HEK293 (cell line): ENCODE measurements at regions not wholly inside any gene's neighbourhood (a gene's known extent, or its start where the extent isn't known, plus 50 kb on each side); places are given as distances from the start of the nearest gene placed in this dataset.

ENCODE experiments used
- CTCF ChIP-seq: fragments of 450-650 bp; formaldehyde crosslinking; IDR thresholded peaks from 2 replicates; pipeline ENCODE4 v1.5.1; 2016; ENCODE audit warnings: missing biosample characterization, missing genetic modification characterization
- PRDM4 ChIP-seq: fragments of 450-650 bp; formaldehyde crosslinking; IDR thresholded peaks from 2 replicates; pipeline ENCODE4 v1.5.1; 2017; ENCODE audit warnings: missing biosample characterization, missing genetic modification characterization
- TCF7L2 ChIP-seq: IDR thresholded peaks from 2 replicates; pipeline ENCODE4 v1.6.1; 2011; ENCODE audit warnings: low read depth, mild to moderate bottlenecking, inconsistent platforms, low read length, moderate library complexity, borderline replicate concordance
- ZBTB44 ChIP-seq: fragments of 450-650 bp; IDR thresholded peaks from 2 replicates; pipeline ENCODE4 v1.5.1; 2018; ENCODE audit warnings: missing biosample characterization, mild to moderate bottlenecking, missing genetic modification characterization
- ZNF121 ChIP-seq: fragments of 450-650 bp; formaldehyde crosslinking; IDR thresholded peaks from 2 replicates; pipeline ENCODE4 v1.5.1; 2016; ENCODE audit warnings: missing biosample characterization, missing genetic modification characterization
- ZNF155 ChIP-seq: fragments of 450-650 bp; formaldehyde crosslinking; IDR thresholded peaks from 2 replicates; pipeline ENCODE4 v1.5.1; 2016; ENCODE audit warnings: missing biosample characterization, missing genetic modification characterization
- ZNF169 ChIP-seq: fragments of 450-650 bp; formaldehyde crosslinking; IDR thresholded peaks from 2 replicates; pipeline ENCODE4 v1.5.1; 2016; ENCODE audit warnings: missing biosample characterization, missing genetic modification characterization
- ZNF18 ChIP-seq: fragments of 450-650 bp; formaldehyde crosslinking; IDR thresholded peaks from 2 replicates; pipeline ENCODE4 v1.5.1; 2016; ENCODE audit warnings: missing biosample characterization, missing genetic modification characterization
- ZNF274 ChIP-seq, 2 experiments: fragments of 200-500 bp in 1 of 2; fragments of 450-650 bp in 1 of 2; sonication (Bioruptor generic) in 1 of 2; formaldehyde crosslinking in 1 of 2; IDR thresholded peaks; 2 replicates each; pipeline versions ENCODE4 v1.5.1 to v1.6.1; 2014 to 2016; ENCODE audit warnings: borderline replicate concordance in 1 of 2, inconsistent platforms in 1 of 2, low read length in 1 of 2, missing biosample characterization in 1 of 2, missing genetic modification characterization in 1 of 2
- ZNF292 ChIP-seq: fragments of 450-650 bp; formaldehyde crosslinking; IDR thresholded peaks from 2 replicates; pipeline ENCODE4 v1.5.1; 2016; ENCODE audit warnings: low read depth, missing biosample characterization, missing genetic modification characterization, borderline replicate concordance
- ZNF362 ChIP-seq: fragments of 450-650 bp; formaldehyde crosslinking; IDR thresholded peaks from 2 replicates; pipeline ENCODE4 v1.5.1; 2016; ENCODE audit warnings: missing biosample characterization, missing genetic modification characterization
- ZNF48 ChIP-seq: fragments of 450-650 bp; formaldehyde crosslinking; IDR thresholded peaks from 2 replicates; pipeline ENCODE4 v1.5.1; 2016; ENCODE audit warnings: missing biosample characterization, missing genetic modification characterization
- ZNF521 ChIP-seq: fragments of 450-650 bp; formaldehyde crosslinking; IDR thresholded peaks from 2 replicates; pipeline ENCODE4 v1.5.1; 2017; ENCODE audit warnings: missing biosample characterization, mild to moderate bottlenecking, missing genetic modification characterization
- ZSCAN16 ChIP-seq: fragments of 450-650 bp; formaldehyde crosslinking; IDR thresholded peaks from 2 replicates; pipeline ENCODE4 v1.5.1; 2016; ENCODE audit warnings: missing biosample characterization, missing genetic modification characterization

GRCh38 chr12:105935106-105935505 lies 203.6 kb downstream of the NUAK1 start:
- TF ChIP-seq ZNF48 (tag by site-specific recombination) (no peak), ZNF362 (tag by site-specific recombination) (no peak), PRDM4 (tag by site-specific recombination) (no peak), ZNF292 (tag by site-specific recombination) (no peak), ZNF274 (IDR thresholded peaks at IDR 0.05; ENCODE audit: low read length) (no peak), ZNF274 (tag by site-specific recombination; IDR thresholded peaks at IDR 0.05; ENCODE audit: borderline replicate concordance) (no peak), TCF7L2 (no peak), ZNF169 (tag by site-specific recombination) (no peak), CTCF (no peak), ZSCAN16 (tag by site-specific recombination) (no peak), ZNF18 (tag by site-specific recombination) (no peak), ZBTB44 (tag by site-specific recombination) (no peak), ZNF155 (tag by site-specific recombination) (no peak), ZNF121 (tag by site-specific recombination) (no peak), ZNF521 (tag by site-specific recombination) (no peak)
